DND-41 (cell line): ENCODE measurements at regions not wholly inside any gene's neighbourhood (a gene's known extent, or its start where the extent isn't known, plus 50 kb on each side); places are given as distances from the start of the nearest gene placed in this dataset.

Experiments used
- ATAC-seq: fragments of 200-7000 bp; cut with Tn5 transposase; 3 replicates; pipeline ENCODE4 v1.9.1; 2021; ENCODE audit warnings: low read depth; ENCODE audit not compliant: insufficient read depth
- DNase-seq: peaks from one replicate; pipeline ENCODE4 v3.0.0-alpha.2; 2020
- H2AFZ ChIP-seq: 2 replicates; pipeline ENCODE4 v1.6.0; 2012; ENCODE audit warnings: low read depth, low read length
- H3K27ac ChIP-seq: 2 replicates; pipeline ENCODE4 v1.5.1; 2012; ENCODE audit warnings: low read length, inconsistent platforms
- H3K27me3 ChIP-seq: fragments of 200-600 bp; sonication (generic); 2 replicates; pipeline ENCODE4 v1.6.0; 2012; ENCODE audit warnings: low read length, mild to moderate bottlenecking, inconsistent platforms; ENCODE audit not compliant: insufficient read depth, poor library complexity
- H3K36me3 ChIP-seq: 2 replicates; pipeline ENCODE4 v1.5.1; 2012; ENCODE audit warnings: low read length, inconsistent platforms; ENCODE audit not compliant: insufficient read depth
- H3K4me1 ChIP-seq: 2 replicates; pipeline ENCODE4 v1.5.1; 2012; ENCODE audit warnings: mild to moderate bottlenecking, low read length; ENCODE audit not compliant: insufficient read depth
- H3K4me2 ChIP-seq: 2 replicates; pipeline ENCODE4 v1.6.0; 2012; ENCODE audit warnings: mild to moderate bottlenecking, moderate library complexity, low read length, inconsistent platforms; ENCODE audit not compliant: insufficient read depth
- H3K4me3 ChIP-seq, 2 experiments: fragments of 200-600 bp in 1 of 2; shearing (Covaris generic) in 1 of 2; 2 replicates each; pipeline ENCODE4 v1.5.1; 2012 to 2016; ENCODE audit warnings: inconsistent platforms in 2 of 2, low read length in 2 of 2, mild to moderate bottlenecking in 2 of 2, low read depth in 1 of 2, moderate library complexity in 1 of 2
- H3K79me2 ChIP-seq: 2 replicates; pipeline ENCODE4 v1.6.0; 2012; ENCODE audit warnings: low read length, inconsistent platforms; ENCODE audit not compliant: insufficient read depth
- H3K9ac ChIP-seq: 2 replicates; pipeline ENCODE4 v1.6.0; 2012; ENCODE audit warnings: low read depth, mild to moderate bottlenecking, inconsistent platforms, low read length, moderate library complexity
- H3K9me3 ChIP-seq: 2 replicates; pipeline ENCODE4 v1.5.1; 2012; ENCODE audit warnings: low read length, moderate library complexity, mild to moderate bottlenecking, inconsistent platforms; ENCODE audit not compliant: insufficient read depth, severe bottlenecking
- H4K20me1 ChIP-seq: 2 replicates; pipeline ENCODE4 v1.6.0; 2012; ENCODE audit warnings: low read length; ENCODE audit not compliant: insufficient read depth
- CTCF ChIP-seq: IDR thresholded peaks from 2 replicates; pipeline ENCODE4 v1.5.1; 2012; ENCODE audit warnings: borderline replicate concordance, low read length, moderate library complexity, mild to moderate bottlenecking; ENCODE audit not compliant: poor library complexity, severe bottlenecking; ENCODE audit errors: extremely low read depth
- EZH2 ChIP-seq: IDR thresholded peaks from 3 replicates; pipeline ENCODE4 v1.6.1; 2012; ENCODE audit warnings: borderline replicate concordance, low read depth, mild to moderate bottlenecking, moderate library complexity, low read length, inconsistent platforms; ENCODE audit not compliant: severe bottlenecking

GRCh38 chr1:30397576-30397975 lies 325.8 kb downstream of the MATN1 start:
- DNase-seq (no peak), ATAC-seq (no peak)
- TF ChIP-seq EZH2 (no peak), CTCF (no peak)
- no peaks in the 10 kb centered on the region for H3K9me3 ChIP-seq
- peaks cover 13% of the 10 kb centered on the region for H3K27me3 ChIP-seq
- no peaks in the 10 kb centered on the region for H3K79me2 ChIP-seq
- H3K4me3 ChIP-seq = no peak overlapping the region
- no peak overlapping the region for H3K27ac ChIP-seq
- H3K36me3 ChIP-seq = no peaks in the 10 kb centered on the region
- H4K20me1 ChIP-seq = no peaks in the 10 kb centered on the region
- H3K4me2 ChIP-seq = no peak overlapping the region
- no peaks in the 10 kb centered on the region for H3K4me1 ChIP-seq
- no peak overlapping the region for H2AFZ ChIP-seq
- H3K9ac ChIP-seq = no peak overlapping the region

- no peaks in the 10 kb centered on the region for H3K36me3 ChIP-seq
- no peak for DNase-seq
- no peak overlapping the region for H3K9ac ChIP-seq
- no peaks in the 10 kb centered on the region for H3K79me2 ChIP-seq
- H2AFZ ChIP-seq = no peak overlapping the region
- peaks cover 16% of the 10 kb centered on the region for H3K27me3 ChIP-seq
- no peak for ATAC-seq
- TF ChIP-seq EZH2 = no peak
- no peak for TF ChIP-seq CTCF
- H3K4me3 ChIP-seq = no peak overlapping the region
- H3K4me2 ChIP-seq = no peak overlapping the region
- no peaks in the 10 kb centered on the region for H3K4me1 ChIP-seq
- no peak overlapping the region for H3K27ac ChIP-seq
- no peaks in the 10 kb centered on the region for H4K20me1 ChIP-seq
- H3K9me3 ChIP-seq = no peaks in the 10 kb centered on the region
Observed at GRCh38 chr1:30395631-30396030, 327.8 kb downstream of the MATN1 start.

- no peaks in the 10 kb centered on the region for H3K9me3 ChIP-seq
- TF ChIP-seq CTCF (no peak), EZH2 (no peak)
- H3K9ac ChIP-seq = no peak overlapping the region
- H3K36me3 ChIP-seq = no peaks in the 10 kb centered on the region
- H3K27me3 ChIP-seq = peaks cover 12% of the 10 kb centered on the region
- H3K4me3 ChIP-seq = no peak overlapping the region
- no peak overlapping the region for H3K4me2 ChIP-seq
- DNase-seq (no peak), ATAC-seq (no peak)
- H3K79me2 ChIP-seq = no peaks in the 10 kb centered on the region
- H3K27ac ChIP-seq = no peak overlapping the region
- no peaks in the 10 kb centered on the region for H4K20me1 ChIP-seq
- H3K4me1 ChIP-seq = no peaks in the 10 kb centered on the region
- H2AFZ ChIP-seq = no peak overlapping the region
Observed at GRCh38 chr1:30388386-30388785, 335.0 kb downstream of the MATN1 start.
